ENCODE measurements at regions not wholly inside any gene's neighbourhood (a gene's known extent, or its start where the extent isn't known, plus 50 kb on each side); places are given as distances from the start of the nearest gene placed in this dataset.
"Not testable (repeated sequence)": the region's sequence is repeated elsewhere in the genome, so short reads cannot be mapped to it uniquely, and the experiment has no call there.

GRCh38 chr3:137669519-137670060 is 94.5 kb upstream of the SOX14 start:
- DNase-seq, result no peak

GRCh38 chr3:137687181-137687879 is 76.8 kb upstream of the SOX14 start:
- DNase-seq, result no peak

- no peak for DNase-seq
Measured at GRCh38 chr3:137692803-137693431, 71.2 kb upstream of the SOX14 start.

- no peak for DNase-seq
Measured at GRCh38 chr3:137693791-137694190, 70.3 kb upstream of the SOX14 start.

GRCh38 chr3:137694836-137695235 is 69.3 kb upstream of the SOX14 start:
- no peak for DNase-seq

GRCh38 chr3:137695351-137695750 is 68.8 kb upstream of the SOX14 start:
- DNase-seq, result no peak

- no peak for DNase-seq
Measured at GRCh38 chr3:137709011-137709601, 55.0 kb upstream of the SOX14 start.

- not testable (repeated sequence) for DNase-seq
Measured at GRCh38 chr3:137713965-137714364, 50.1 kb upstream of the SOX14 start.
